ENCODE measurements at regions not wholly inside any gene's neighbourhood (a gene's known extent, or its start where the extent isn't known, plus 50 kb on each side); places are given as distances from the start of the nearest gene placed in this dataset.
"Not testable (repeated sequence)": the region's sequence is repeated elsewhere in the genome, so short reads cannot be mapped to it uniquely, and the experiment has no call there.

GRCh38 chr6:139474145-139475108 is 100.0 kb upstream of the CITED2 start:
- DNase-seq (ENCODE audit: low spot score) = no peak

GRCh38 chr6:139473731-139474130 is 99.3 kb upstream of the CITED2 start:
- DNase-seq (ENCODE audit: low spot score) = no peak

- DNase-seq (ENCODE audit: low spot score) = no peak
These were observed 98.8 kb upstream of the CITED2 start for GRCh38 chr6:139473231-139473701.

GRCh38 chr6:139472351-139473015 is 98.0 kb upstream of the CITED2 start:
- no peak for DNase-seq (ENCODE audit: low spot score)

- no peak for DNase-seq (ENCODE audit: low spot score)
These were observed 96.5 kb upstream of the CITED2 start for GRCh38 chr6:139470997-139471396.

- no peak for DNase-seq (ENCODE audit: low spot score)
These were observed 93.9 kb upstream of the CITED2 start for GRCh38 chr6:139468178-139468819.

GRCh38 chr6:139457476-139457875 is 83.0 kb upstream of the CITED2 start:
- no peak for DNase-seq (ENCODE audit: low spot score)

- DNase-seq (ENCODE audit: low spot score) = no peak
These were observed 77.9 kb upstream of the CITED2 start for GRCh38 chr6:139452148-139452876.

GRCh38 chr6:139449611-139450000 is 75.2 kb upstream of the CITED2 start:
- peak; percentile 22 for DNase-seq (ENCODE audit: low spot score)

GRCh38 chr6:139448998-139449610 is 74.7 kb upstream of the CITED2 start:
- no peak for DNase-seq (ENCODE audit: low spot score)

GRCh38 chr6:139448051-139448649 is 73.7 kb upstream of the CITED2 start:
- DNase-seq (ENCODE audit: low spot score) = no peak

GRCh38 chr6:139447656-139447975 is 73.2 kb upstream of the CITED2 start:
- no peak for DNase-seq (ENCODE audit: low spot score)

- no peak for DNase-seq (ENCODE audit: low spot score)
These were observed 72.6 kb upstream of the CITED2 start for GRCh38 chr6:139446768-139447655.

GRCh38 chr6:139446138-139446715 is 71.8 kb upstream of the CITED2 start:
- no peak for DNase-seq (ENCODE audit: low spot score)

GRCh38 chr6:139444273-139444787 is 69.9 kb upstream of the CITED2 start:
- DNase-seq (ENCODE audit: low spot score) = not testable (repeated sequence)

- DNase-seq (ENCODE audit: low spot score) = no peak
These were observed 69.0 kb upstream of the CITED2 start for GRCh38 chr6:139443231-139444112.

- DNase-seq (ENCODE audit: low spot score) = no peak
These were observed 67.8 kb upstream of the CITED2 start for GRCh38 chr6:139442188-139442671.

- DNase-seq (ENCODE audit: low spot score) = no peak
These were observed 64.9 kb upstream of the CITED2 start for GRCh38 chr6:139439349-139439748.
